Stimulated activated CD4-positive, alpha-beta T cell treated with anti-CD3 and anti-CD28 coated beads, Interleukin-2, amount 100 ng/mL, for 48 hours (primary cell): ENCODE measurements at regions not wholly inside any gene's neighbourhood (a gene's known extent, or its start where the extent isn't known, plus 50 kb on each side); places are given as distances from the start of the nearest gene placed in this dataset.

Experiments used
- DNase-seq, 2 donors: peaks; one replicate each; pipeline ENCODE4 v3.0.0-alpha.2; 2020

- no peak for DNase-seq
Measured at GRCh38 chr4:111631215-111631999, 513.8 kb upstream of the FAM241A start.

- no peak for DNase-seq
Measured at GRCh38 chr4:111632641-111633151, 512.6 kb upstream of the FAM241A start.

- DNase-seq: no peak
Measured at GRCh38 chr4:111633663-111634266, 511.5 kb upstream of the FAM241A start.

GRCh38 chr4:111635646-111636045 is 509.6 kb upstream of the FAM241A start:
- no peak for DNase-seq

GRCh38 chr4:111636961-111637585 is 508.2 kb upstream of the FAM241A start:
- no peak for DNase-seq

GRCh38 chr4:111639120-111639690 is 506.0 kb upstream of the FAM241A start:
- DNase-seq: no peak

GRCh38 chr4:111639876-111640275 is 505.4 kb upstream of the FAM241A start:
- no peak for DNase-seq

DNA sequence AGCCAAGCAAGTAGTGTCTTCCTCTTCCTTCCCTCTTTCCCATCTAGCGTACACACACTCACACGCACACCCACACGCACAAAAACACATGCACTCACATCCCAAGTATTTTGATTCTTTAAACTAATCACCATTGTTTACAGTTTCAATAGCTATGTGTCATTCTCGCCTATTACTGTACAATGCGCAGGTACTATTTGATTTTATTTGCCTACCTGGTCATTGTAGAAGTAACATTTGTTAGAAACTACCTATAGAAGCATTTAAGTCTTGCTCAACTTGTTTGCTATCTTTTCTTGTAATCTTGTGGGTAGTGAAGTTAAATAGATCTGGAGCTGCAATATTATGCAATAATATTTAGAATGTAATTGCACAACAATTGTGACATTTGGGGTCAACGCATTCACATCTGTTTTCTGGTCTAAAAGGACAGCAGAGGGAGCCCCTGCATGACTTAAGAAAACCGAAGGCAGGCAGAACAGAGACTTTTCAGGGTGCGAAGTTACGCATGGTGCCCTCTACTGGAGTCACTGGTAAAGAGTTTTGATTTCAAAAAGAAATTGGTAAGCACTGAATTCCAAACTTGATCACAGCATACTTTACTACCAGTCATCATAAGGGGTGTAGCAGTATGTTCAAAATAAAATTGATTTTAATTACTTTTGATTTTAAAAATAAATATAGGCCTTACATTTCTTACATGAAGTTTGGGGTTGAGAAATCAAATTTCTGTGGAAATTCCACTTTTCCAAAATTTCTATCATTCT is 503.3 kb upstream of the FAM241A start:
- DNase-seq: peak in 1 of 2 donors; percentile 4

DNA sequence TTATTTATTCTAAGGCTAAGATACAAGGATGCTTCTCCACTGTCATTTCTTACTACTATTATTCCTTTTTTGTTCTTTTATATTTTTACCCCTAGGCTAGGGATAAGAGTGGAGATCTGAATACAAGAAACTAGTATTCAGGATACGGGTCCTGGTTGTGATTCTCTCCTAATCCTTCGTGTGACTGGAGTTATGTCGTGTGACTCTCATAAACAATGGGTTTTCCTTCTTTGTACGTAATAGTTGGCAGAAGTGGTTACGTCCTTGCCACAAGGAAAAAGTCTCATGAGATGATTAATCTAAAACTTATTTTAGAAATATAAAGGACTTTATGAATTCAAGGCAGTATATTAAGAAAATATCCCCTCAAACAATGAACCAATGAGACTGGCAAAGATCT is 497.2 kb upstream of the FAM241A start:
- no peak for DNase-seq

GRCh38 chr4:111649308-111649707 is 495.9 kb upstream of the FAM241A start:
- DNase-seq: no peak

DNA sequence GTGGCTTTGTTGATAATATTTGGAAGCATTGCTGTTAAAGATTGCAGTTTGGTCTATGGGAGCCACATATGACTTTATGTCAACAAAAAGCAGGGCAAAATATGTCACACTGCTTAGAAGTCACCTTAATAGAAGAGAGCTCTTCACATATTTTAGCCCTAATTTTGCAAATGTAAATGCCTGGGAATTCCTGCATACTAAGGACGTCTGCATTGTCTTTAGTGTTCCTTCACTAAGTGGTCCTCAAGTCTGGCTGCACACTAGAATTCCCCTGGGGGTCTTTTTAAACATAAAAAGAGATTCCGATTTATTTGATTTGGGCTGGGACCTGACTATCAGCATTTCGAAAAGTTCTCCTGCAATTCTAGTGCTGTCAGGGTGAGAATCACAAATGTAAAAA is 495.1 kb upstream of the FAM241A start:
- DNase-seq: no peak

GRCh38 chr4:111650674-111651086 is 494.6 kb upstream of the FAM241A start:
- DNase-seq: no peak

DNA sequence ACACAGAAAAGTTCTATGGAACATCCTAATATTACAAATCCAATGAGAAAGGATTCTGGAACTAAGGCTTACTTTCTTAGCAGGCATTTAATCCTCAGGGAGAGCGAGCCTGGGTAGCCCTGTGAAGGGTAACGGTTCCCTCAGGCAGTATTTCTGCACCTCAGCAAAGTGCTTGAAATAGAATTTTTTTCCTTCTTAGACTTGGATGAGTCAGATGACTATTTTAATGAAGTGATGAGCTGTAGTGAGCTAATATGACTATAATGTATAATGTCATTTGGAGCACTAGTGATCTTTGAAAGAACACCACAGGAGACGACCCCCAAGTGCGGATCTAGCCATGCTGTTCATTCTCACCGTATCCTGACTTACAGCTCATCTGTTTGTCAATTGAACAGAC is 493.0 kb upstream of the FAM241A start:
- DNase-seq: no peak

DNA sequence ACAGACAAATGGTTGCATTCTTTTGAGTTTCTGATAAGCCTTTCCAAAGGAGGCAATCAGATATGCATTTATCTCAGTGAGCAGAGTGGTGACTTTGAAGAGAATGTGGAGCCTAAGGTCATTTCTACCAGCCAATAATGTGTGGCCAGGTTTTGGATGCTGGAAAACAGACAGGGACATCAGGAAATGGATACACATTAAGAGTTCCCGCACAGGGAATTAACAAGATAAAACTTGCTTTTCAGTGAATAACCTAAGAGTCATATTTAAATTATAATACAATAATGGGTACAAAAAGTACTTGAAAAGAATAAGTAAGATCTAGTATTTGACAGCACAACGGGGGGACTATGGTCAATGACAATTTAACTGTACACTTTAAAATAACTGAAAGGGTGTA is 492.3 kb upstream of the FAM241A start:
- DNase-seq: no peak

DNA sequence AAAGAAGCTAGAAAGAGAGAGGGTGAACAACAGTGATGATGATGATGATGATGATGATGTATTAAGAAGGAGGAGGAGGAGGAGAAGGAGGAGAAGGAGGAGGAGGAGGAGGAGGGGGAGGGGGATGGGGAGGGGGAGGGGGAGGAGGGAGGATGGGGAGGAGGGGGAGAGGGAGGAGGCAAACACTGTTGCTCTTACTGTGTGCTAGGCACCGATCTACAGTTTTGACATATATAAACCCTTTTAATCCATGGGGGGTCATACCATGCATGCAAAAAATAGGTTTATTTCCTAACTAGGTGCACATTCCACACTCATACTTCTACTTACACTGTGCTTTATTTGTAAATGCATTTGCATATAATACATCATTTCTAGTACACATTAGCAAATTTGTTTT is 482.8 kb upstream of the FAM241A start:
- DNase-seq: no peak

DNA sequence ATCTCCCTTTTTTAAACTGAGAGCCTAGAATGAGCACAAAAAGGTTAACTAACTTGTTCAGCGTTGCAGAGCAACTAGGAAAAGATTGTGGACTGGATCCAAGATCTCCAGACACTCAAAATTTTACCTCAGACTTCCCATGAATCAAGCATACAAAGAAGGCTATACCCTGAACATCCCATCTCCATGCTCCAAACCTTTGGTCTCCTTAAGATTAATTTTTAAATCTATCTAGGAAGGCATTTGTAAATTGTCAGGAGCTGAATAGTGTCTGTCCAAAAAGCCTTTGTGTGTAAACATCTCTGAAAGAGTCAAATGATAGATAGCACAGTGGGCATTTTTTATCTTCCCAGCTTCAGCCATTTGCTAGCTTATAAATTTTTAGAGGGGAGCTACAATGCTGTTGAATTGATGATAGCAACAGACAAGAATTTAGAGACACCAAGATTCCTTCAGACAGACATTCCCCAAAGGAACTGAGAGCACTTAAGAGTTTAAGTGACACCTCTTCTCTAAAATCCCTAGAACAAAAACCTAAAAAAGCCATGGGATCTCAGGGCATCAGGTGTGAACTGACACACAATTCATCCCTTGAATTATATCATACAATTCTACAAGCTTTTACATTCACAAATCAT is 480.8 kb upstream of the FAM241A start:
- DNase-seq: no peak

GRCh38 chr4:111666826-111667360 is 478.4 kb upstream of the FAM241A start:
- DNase-seq: no peak

- no peak for DNase-seq
Measured at GRCh38 chr4:111671756-111672155, 473.5 kb upstream of the FAM241A start.

GRCh38 chr4:111675746-111676145 is 469.5 kb upstream of the FAM241A start:
- DNase-seq: no peak

GRCh38 chr4:111676533-111676932 is 468.7 kb upstream of the FAM241A start:
- DNase-seq: no peak

DNA sequence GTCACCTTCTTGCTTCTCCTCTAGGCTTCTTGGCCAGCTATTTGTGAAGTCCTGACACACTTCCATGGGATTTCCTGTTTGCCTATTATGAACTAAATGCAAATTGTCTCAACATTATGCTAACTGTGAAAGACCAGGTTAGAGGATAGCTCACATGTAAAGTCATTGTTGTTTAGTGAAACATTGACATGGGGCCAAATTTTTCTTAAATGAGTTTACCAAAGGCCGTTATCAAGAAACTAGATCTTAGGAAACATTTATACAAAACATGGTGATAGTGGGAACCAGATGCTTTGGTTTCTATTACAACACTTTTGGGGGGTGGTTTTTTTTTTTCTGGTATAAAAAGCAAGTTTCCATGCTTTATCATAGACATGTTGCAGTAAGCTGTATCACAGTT is 466.8 kb upstream of the FAM241A start:
- DNase-seq: no peak

DNA sequence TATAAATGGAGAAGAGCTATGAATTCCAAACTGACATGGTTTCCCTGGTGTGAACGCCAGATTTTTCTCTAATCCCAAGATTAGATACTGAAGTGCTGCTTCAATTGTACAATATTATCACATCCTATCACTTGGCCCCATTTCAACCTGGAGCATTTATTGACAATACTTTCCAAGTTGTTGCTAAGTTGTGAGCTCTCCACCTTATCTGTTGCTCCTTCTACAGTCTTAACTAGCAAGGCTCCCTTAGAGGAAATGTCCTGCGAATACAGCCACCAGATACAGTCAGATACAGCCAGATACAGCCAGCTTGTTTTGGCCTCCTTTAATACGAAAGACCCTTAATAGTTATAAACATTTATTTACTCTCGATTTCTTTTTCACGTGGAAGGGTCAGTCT is 466.3 kb upstream of the FAM241A start:
- DNase-seq: no peak
